OCI-LY1 (cell line): ENCODE measurements at regions not wholly inside any gene's neighbourhood (a gene's known extent, or its start where the extent isn't known, plus 50 kb on each side); places are given as distances from the start of the nearest gene placed in this dataset.

Experiments
- H2AFZ ChIP-seq: fragments of 200-600 bp; sonication (generic), shearing (Covaris generic); 2 replicates; pipeline ENCODE4 v1.6.0; 2014; ENCODE audit warnings: antibody characterized with exemption, mild to moderate bottlenecking, low read length
- H3F3A ChIP-seq: fragments of 200-600 bp; sonication (generic), shearing (Covaris generic); 2 replicates; pipeline ENCODE4 v1.6.0; 2014; ENCODE audit warnings: mild to moderate bottlenecking, antibody characterized with exemption, low read length, moderate library complexity; ENCODE audit not compliant: insufficient read depth
- H3K27ac ChIP-seq: fragments of 200-600 bp; sonication (generic); 2 replicates; pipeline ENCODE4 v1.5.1; 2014; ENCODE audit warnings: low read length, mixed run types, mild to moderate bottlenecking, low read depth; ENCODE audit not compliant: poor library complexity, severe bottlenecking
- H3K27me3 ChIP-seq: fragments of 200-600 bp; sonication (generic); 2 replicates; pipeline ENCODE4 v1.6.0; 2014; ENCODE audit warnings: antibody characterized with exemption, mild to moderate bottlenecking, low read length, moderate library complexity; ENCODE audit not compliant: insufficient read depth
- H3K36me3 ChIP-seq: fragments of 200-600 bp; sonication (generic); 2 replicates; pipeline ENCODE4 v1.6.1; 2014; ENCODE audit warnings: mild to moderate bottlenecking, antibody characterized with exemption, low read length, moderate library complexity, mixed read lengths; ENCODE audit not compliant: insufficient read depth
- H3K4me1 ChIP-seq: fragments of 200-600 bp; sonication (generic); 2 replicates; pipeline ENCODE4 v1.5.1; 2014; ENCODE audit warnings: mild to moderate bottlenecking, low read length, moderate library complexity; ENCODE audit not compliant: insufficient read depth, severe bottlenecking
- H3K4me2 ChIP-seq: fragments of 200-600 bp; sonication (generic), shearing (Covaris generic); 2 replicates; pipeline ENCODE4 v1.6.1; 2014; ENCODE audit warnings: low read length
- H3K4me3 ChIP-seq: fragments of 200-600 bp; sonication (generic); 2 replicates; pipeline ENCODE4 v1.5.1; 2014; ENCODE audit warnings: low read length, low read depth, mild to moderate bottlenecking, mixed read lengths; ENCODE audit not compliant: poor library complexity, severe bottlenecking
- H3K79me2 ChIP-seq: fragments of 200-600 bp; shearing (Covaris generic); 2 replicates; pipeline ENCODE4 v1.6.1; 2016; ENCODE audit warnings: mixed run types, low read length, mixed read lengths; ENCODE audit not compliant: insufficient read depth
- H3K9ac ChIP-seq: fragments of 200-600 bp; sonication (generic), shearing (Covaris generic); 2 replicates; pipeline ENCODE4 v1.6.1; 2014; ENCODE audit warnings: mild to moderate bottlenecking, low read length, mixed read lengths
- H3K9me2 ChIP-seq: fragments of 200-600 bp; sonication (generic), shearing (Covaris generic); 2 replicates; pipeline ENCODE4 v1.6.1; 2014; ENCODE audit warnings: low read depth, mild to moderate bottlenecking, low read length, mixed read lengths
- H3K9me3 ChIP-seq: fragments of 200-600 bp; shearing (Covaris generic); 2 replicates; pipeline ENCODE4 v1.6.1; 2014; ENCODE audit warnings: low read length, mixed read lengths
- H4K20me1 ChIP-seq: fragments of 200-600 bp; sonication (generic), shearing (Covaris generic); 2 replicates; pipeline ENCODE4 v1.6.0; 2016; ENCODE audit warnings: mild to moderate bottlenecking, low read length; ENCODE audit not compliant: insufficient read depth
- EZH2 ChIP-seq: fragments of 200-600 bp; sonication (generic), shearing (Covaris generic); IDR thresholded peaks from 2 replicates; pipeline ENCODE4 v1.8.0; 2017; ENCODE audit warnings: borderline replicate concordance, mixed run types, mild to moderate bottlenecking, antibody characterized with exemption, low read length, moderate library complexity, mixed read lengths
- TF ChIP-seq, protein P1 (sequence below): fragments of 200-600 bp; sonication (generic), shearing (Covaris generic); IDR thresholded peaks from 2 replicates; pipeline ENCODE4 v1.5.1; 2017; ENCODE audit warnings: mild to moderate bottlenecking, antibody characterized with exemption, low read length, moderate library complexity, mixed read lengths

DNA sequence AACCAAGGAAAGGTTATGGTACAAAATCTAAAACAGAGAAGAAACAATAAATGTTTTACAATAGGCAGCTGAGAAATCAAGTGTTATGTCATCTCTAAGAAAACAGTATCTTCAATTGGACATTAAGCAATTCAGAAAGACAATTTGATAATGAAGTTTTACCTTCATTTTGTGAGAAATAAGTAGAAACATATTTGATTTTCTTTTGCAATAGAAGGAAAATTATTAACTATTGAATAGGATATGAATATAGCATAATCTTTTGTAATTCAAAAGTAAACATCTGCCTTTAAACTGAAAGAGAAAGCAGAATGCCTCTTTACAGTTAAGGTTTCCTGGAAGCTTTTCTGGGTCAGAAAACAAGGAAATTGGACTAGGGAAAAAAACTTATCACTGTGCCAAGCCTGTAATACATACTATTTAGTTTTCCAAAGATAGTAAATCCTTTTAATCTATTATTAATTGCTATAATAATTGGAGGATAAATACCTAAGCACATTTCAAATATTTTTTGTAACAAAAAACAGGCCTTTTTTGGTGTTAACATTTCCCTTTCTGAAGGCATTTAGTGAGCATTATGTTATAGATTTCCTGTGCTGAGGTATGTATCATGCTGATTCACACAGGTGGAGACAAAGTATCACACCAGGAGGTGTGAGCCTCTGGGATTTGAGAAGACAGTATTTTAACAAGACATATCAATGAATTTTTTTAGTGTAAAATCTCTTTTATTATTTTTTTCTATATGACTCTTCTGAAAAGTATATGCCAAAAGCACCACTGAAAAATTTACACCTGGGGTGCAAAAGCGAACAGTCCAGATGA is 947.0 kb upstream of the CDH2 start:
- H3K4me1 ChIP-seq: no peaks in the 10 kb centered on the region

DNA sequence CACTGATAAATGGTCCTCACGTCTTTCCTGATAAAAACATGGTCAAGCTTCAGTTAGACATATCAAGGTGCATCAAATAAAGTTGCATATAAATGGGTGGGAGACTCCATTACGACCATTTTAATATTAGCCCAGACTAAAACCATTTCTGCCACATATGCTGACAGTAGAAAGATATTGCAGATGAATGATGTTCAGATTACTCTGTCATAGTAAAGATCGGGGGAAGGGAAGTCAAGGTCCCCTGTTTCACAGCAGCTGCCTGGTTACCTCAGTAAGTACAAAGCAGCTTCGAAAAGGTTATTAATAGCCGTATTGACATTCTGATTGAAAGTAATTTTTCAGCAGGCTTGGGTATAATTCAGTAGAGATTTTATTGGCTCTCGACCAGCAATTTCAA is 927.7 kb upstream of the CDH2 start:
- Histone ChIP-seq H2AFZ (no peak overlapping the region), H3F3A (no peaks in the 10 kb centered on the region), H3K9ac (no peak overlapping the region), H3K9me3 (no peaks in the 10 kb centered on the region), H3K4me2 (no peak overlapping the region), H3K4me1 (no peaks in the 10 kb centered on the region), H3K4me3 (no peak overlapping the region), H3K79me2 (no peaks in the 10 kb centered on the region), H3K9me2 (no peaks in the 10 kb centered on the region), H3K36me3 (no peaks in the 10 kb centered on the region), H3K27me3 (no peaks in the 10 kb centered on the region), H4K20me1 (no peaks in the 10 kb centered on the region), H3K27ac (no peak overlapping the region)
- TF ChIP-seq, protein P1, sequence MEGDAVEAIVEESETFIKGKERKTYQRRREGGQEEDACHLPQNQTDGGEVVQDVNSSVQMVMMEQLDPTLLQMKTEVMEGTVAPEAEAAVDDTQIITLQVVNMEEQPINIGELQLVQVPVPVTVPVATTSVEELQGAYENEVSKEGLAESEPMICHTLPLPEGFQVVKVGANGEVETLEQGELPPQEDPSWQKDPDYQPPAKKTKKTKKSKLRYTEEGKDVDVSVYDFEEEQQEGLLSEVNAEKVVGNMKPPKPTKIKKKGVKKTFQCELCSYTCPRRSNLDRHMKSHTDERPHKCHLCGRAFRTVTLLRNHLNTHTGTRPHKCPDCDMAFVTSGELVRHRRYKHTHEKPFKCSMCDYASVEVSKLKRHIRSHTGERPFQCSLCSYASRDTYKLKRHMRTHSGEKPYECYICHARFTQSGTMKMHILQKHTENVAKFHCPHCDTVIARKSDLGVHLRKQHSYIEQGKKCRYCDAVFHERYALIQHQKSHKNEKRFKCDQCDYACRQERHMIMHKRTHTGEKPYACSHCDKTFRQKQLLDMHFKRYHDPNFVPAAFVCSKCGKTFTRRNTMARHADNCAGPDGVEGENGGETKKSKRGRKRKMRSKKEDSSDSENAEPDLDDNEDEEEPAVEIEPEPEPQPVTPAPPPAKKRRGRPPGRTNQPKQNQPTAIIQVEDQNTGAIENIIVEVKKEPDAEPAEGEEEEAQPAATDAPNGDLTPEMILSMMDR: no peak
- TF ChIP-seq EZH2: no peak

More for the DNA sequence above, 947.0 kb upstream of the CDH2 start:
- Histone ChIP-seq H3K79me2 (no peaks in the 10 kb centered on the region), H4K20me1 (no peaks in the 10 kb centered on the region), H3K4me2 (no peak overlapping the region), H3K9ac (no peak overlapping the region), H3F3A (no peaks in the 10 kb centered on the region), H3K4me3 (no peak overlapping the region), H3K36me3 (no peaks in the 10 kb centered on the region), H3K9me3 (no peaks in the 10 kb centered on the region), H3K9me2 (no peaks in the 10 kb centered on the region), H2AFZ (no peak overlapping the region), H3K27me3 (no peaks in the 10 kb centered on the region), H3K27ac (no peak overlapping the region)
- TF ChIP-seq EZH2: no peak
- TF ChIP-seq, protein P1: no peak

DNA sequence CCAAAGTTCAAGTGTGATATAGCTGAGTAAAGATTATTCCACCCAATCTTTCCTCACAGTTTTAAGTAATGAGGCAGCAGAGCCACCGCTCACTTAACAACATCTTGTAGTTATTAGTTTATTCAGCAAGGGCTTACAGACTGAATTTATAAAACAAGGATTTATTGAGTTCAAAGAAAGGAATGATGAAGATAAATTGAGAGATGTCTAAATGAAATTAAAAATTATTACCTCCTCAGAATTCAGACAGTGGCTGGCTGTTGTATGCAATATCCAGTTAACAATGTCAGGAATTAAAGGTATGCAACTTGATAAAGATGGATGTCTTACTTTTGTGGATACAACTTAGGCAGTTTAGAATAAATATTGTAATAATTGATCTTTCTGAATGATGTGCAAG is 927.3 kb upstream of the CDH2 start:
- no peaks in the 10 kb centered on the region for H3K4me1 ChIP-seq
- no peaks in the 10 kb centered on the region for H3K9me2 ChIP-seq
- no peaks in the 10 kb centered on the region for H3K9me3 ChIP-seq
- no peaks in the 10 kb centered on the region for H3F3A ChIP-seq
- H3K4me2 ChIP-seq: no peak overlapping the region
- no peaks in the 10 kb centered on the region for H3K36me3 ChIP-seq
- no peaks in the 10 kb centered on the region for H4K20me1 ChIP-seq
- H3K9ac ChIP-seq: no peak overlapping the region
- H3K27me3 ChIP-seq: no peaks in the 10 kb centered on the region
- no peak overlapping the region for H2AFZ ChIP-seq
- H3K79me2 ChIP-seq: no peaks in the 10 kb centered on the region
- no peak overlapping the region for H3K4me3 ChIP-seq
- TF ChIP-seq EZH2: no peak
- TF ChIP-seq, protein P1: no peak
- no peak overlapping the region for H3K27ac ChIP-seq
